ENCODE measurements at regions not wholly inside any gene's neighbourhood (a gene's known extent, or its start where the extent isn't known, plus 50 kb on each side); places are given as distances from the start of the nearest gene placed in this dataset.

GRCh38 chr5:115022303-115022702 lies 147.4 kb downstream of the TRIM36 start:
- no peak for DNase-seq (ENCODE audit: extremely low spot score)
- no peak for TF ChIP-seq CTCF (IDR thresholded peaks at IDR 0.05; ENCODE audit: control extremely low read depth, extremely low read depth, low read depth, missing control alignments)
- CTCF ChIA-PET, result interaction anchor here (1.0 kb wide), 1 partner anchor 13 kb away, joined by 3 read pairs; no protein-coding TSS in a partner anchor
- POLR2A ChIA-PET, result no interaction called here

GRCh38 chr5:115016646-115017045 lies 153.1 kb downstream of the TRIM36 start:
- ChIA-PET CTCF (interaction anchor here (0.9 to 2.6 kb wide), 3 partner anchors 9 to 15 kb away, joined by 3 to 9 read pairs (median 5); no protein-coding TSS in a partner anchor), POLR2A (no interaction called here)
- DNase-seq (ENCODE audit: extremely low spot score), result no peak

GRCh38 chr5:114999176-114999575 lies 170.5 kb downstream of the TRIM36 start:
- CTCF ChIA-PET, result interaction anchor here (1.7 kb wide), 1 partner anchor 16 kb away, joined by 4 read pairs; no protein-coding TSS in a partner anchor
- no peak for DNase-seq (ENCODE audit: extremely low spot score)
- POLR2A ChIA-PET, result no interaction called here
- no peak for TF ChIP-seq CTCF (IDR thresholded peaks at IDR 0.05; ENCODE audit: control extremely low read depth, extremely low read depth, low read depth, missing control alignments)

More at GRCh38 chr5:115016646-115017045, 153.1 kb downstream of the TRIM36 start:
- no peak for TF ChIP-seq CTCF (IDR thresholded peaks at IDR 0.05; ENCODE audit: control extremely low read depth, extremely low read depth, low read depth, missing control alignments)

- ChIA-PET CTCF (interaction anchor here (0.7 kb wide), 1 partner anchor 206 kb away, joined by 3 read pairs; no protein-coding TSS in a partner anchor), POLR2A (no interaction called here)
- DNase-seq (ENCODE audit: extremely low spot score), result no peak
- TF ChIP-seq CTCF (IDR thresholded peaks at IDR 0.05; ENCODE audit: control extremely low read depth, extremely low read depth, low read depth, missing control alignments), result no peak
Observed at GRCh38 chr5:114989512-114989911, 180.2 kb downstream of the TRIM36 start.

GRCh38 chr5:114988096-114988495 lies 181.6 kb downstream of the TRIM36 start:
- no peak for TF ChIP-seq CTCF (IDR thresholded peaks at IDR 0.05; ENCODE audit: control extremely low read depth, extremely low read depth, low read depth, missing control alignments)
- CTCF ChIA-PET, result no interaction called here

GRCh38 chr5:114984796-114985195 lies 184.9 kb downstream of the TRIM36 start:
- ChIA-PET CTCF (no interaction called here), POLR2A (no interaction called here)
- TF ChIP-seq CTCF (IDR thresholded peaks at IDR 0.05; ENCODE audit: control extremely low read depth, extremely low read depth, low read depth, missing control alignments), result no peak
- no peak for DNase-seq (ENCODE audit: extremely low spot score)

More at GRCh38 chr5:114988096-114988495, 181.6 kb downstream of the TRIM36 start:
- POLR2A ChIA-PET, result no interaction called here
- no peak for DNase-seq (ENCODE audit: extremely low spot score)

GRCh38 chr5:114981111-114981510 lies 188.6 kb downstream of the TRIM36 start:
- TF ChIP-seq CTCF (IDR thresholded peaks at IDR 0.05; ENCODE audit: control extremely low read depth, extremely low read depth, low read depth, missing control alignments), result no peak
- ChIA-PET CTCF (no interaction called here), POLR2A (no interaction called here)

More at GRCh38 chr5:114981111-114981510, 188.6 kb downstream of the TRIM36 start:
- DNase-seq (ENCODE audit: extremely low spot score), result no peak
